MM.1S (cell line): ENCODE measurements at regions not wholly inside any gene's neighbourhood (a gene's known extent, or its start where the extent isn't known, plus 50 kb on each side); places are given as distances from the start of the nearest gene placed in this dataset.

ENCODE experiments used
- DNase-seq: peaks from one replicate; pipeline ENCODE4 v3.0.0-alpha.2; 2015
- H2AFZ ChIP-seq: fragments of 300-600 bp; sonication (generic); 2 replicates; pipeline ENCODE4 v1.6.0; 2016; ENCODE audit warnings: antibody characterized with exemption, low read length
- H3F3A ChIP-seq: fragments of 300-600 bp; sonication (generic); 2 replicates; pipeline ENCODE4 v1.6.1; 2016; ENCODE audit warnings: mild to moderate bottlenecking, antibody characterized with exemption, low read length, moderate library complexity, mixed read lengths; ENCODE audit not compliant: insufficient read depth
- H3K27ac ChIP-seq: fragments of 300-600 bp; sonication (generic); 2 replicates; pipeline ENCODE4 v1.5.1; 2016; ENCODE audit warnings: mild to moderate bottlenecking, low read length
- H3K27me3 ChIP-seq: fragments of 300-600 bp; sonication (generic); replicated peaks from 2 replicates; pipeline ENCODE4 v1.6.0; 2016; ENCODE audit warnings: low read length; ENCODE audit not compliant: insufficient read depth
- H3K36me3 ChIP-seq: fragments of 300-600 bp; sonication (generic); replicated peaks from 2 replicates; pipeline ENCODE4 v1.6.1; 2016; ENCODE audit warnings: mild to moderate bottlenecking, low read length, mixed read lengths; ENCODE audit not compliant: insufficient read depth
- H3K4me1 ChIP-seq: fragments of 300-600 bp; sonication (generic); 2 replicates; pipeline ENCODE4 v1.6.1; 2016; ENCODE audit warnings: low read length, mixed read lengths
- H3K4me2 ChIP-seq: fragments of 300-600 bp; sonication (generic); 2 replicates; pipeline ENCODE4 v1.6.0; 2016; ENCODE audit warnings: low read depth, low read length
- H3K4me3 ChIP-seq: fragments of 300-600 bp; sonication (generic); 2 replicates; pipeline ENCODE4 v1.5.1; 2016; ENCODE audit warnings: low read length, mixed read lengths
- H3K79me2 ChIP-seq: fragments of 300-600 bp; sonication (generic); 2 replicates; pipeline ENCODE4 v1.6.1; 2016; ENCODE audit warnings: mixed run types, low read length, mixed read lengths
- H3K9ac ChIP-seq: fragments of 300-600 bp; sonication (generic); 2 replicates; pipeline ENCODE4 v1.6.1; 2016; ENCODE audit warnings: low read length, mixed read lengths
- H3K9me2 ChIP-seq: fragments of 300-600 bp; sonication (generic); replicated peaks from 2 replicates; pipeline ENCODE4 v1.6.1; 2016; ENCODE audit warnings: mild to moderate bottlenecking, low read length, mixed read lengths; ENCODE audit not compliant: insufficient read depth
- H3K9me3 ChIP-seq: fragments of 300-600 bp; sonication (generic); replicated peaks from 2 replicates; pipeline ENCODE4 v1.6.1; 2016; ENCODE audit warnings: mild to moderate bottlenecking, low read length, mixed read lengths; ENCODE audit not compliant: insufficient read depth
- H4K20me1 ChIP-seq: fragments of 300-600 bp; sonication (generic); 2 replicates; pipeline ENCODE4 v1.6.1; 2016; ENCODE audit warnings: mild to moderate bottlenecking, low read length, moderate library complexity, mixed read lengths; ENCODE audit not compliant: insufficient read depth
- CTCF ChIP-seq: fragments of 300-600 bp; sonication (generic); IDR thresholded peaks from 2 replicates; pipeline ENCODE4 v1.5.1; 2016; ENCODE audit warnings: antibody characterized with exemption, low read length, mixed read lengths
- EZH2 ChIP-seq: fragments of 300-600 bp; sonication (generic); optimal IDR thresholded peaks from 2 replicates; pipeline ENCODE3; 2017; ENCODE audit warnings: low read depth, mild to moderate bottlenecking, antibody characterized with exemption, low read length, mixed read lengths
- EZH2phosphoT487 ChIP-seq: fragments of 300-600 bp; sonication (generic); IDR thresholded peaks from 2 replicates; pipeline ENCODE4 v1.6.1; 2018; ENCODE audit warnings: antibody characterized with exemption, low read length

- Histone ChIP-seq H3K9ac (no peak overlapping the region), H3K4me2 (no peak overlapping the region), H3K27ac (no peak overlapping the region), H3F3A (no peaks in the 10 kb centered on the region), H3K4me1 (no peaks in the 10 kb centered on the region), H4K20me1 (no peaks in the 10 kb centered on the region), H3K4me3 (no peak overlapping the region), H3K27me3 (no peaks in the 10 kb centered on the region), H3K9me2 (no peaks in the 10 kb centered on the region), H2AFZ (no peak overlapping the region), H3K36me3 (no peaks in the 10 kb centered on the region), H3K79me2 (no peaks in the 10 kb centered on the region), H3K9me3 (no peaks in the 10 kb centered on the region)
- DNase-seq, result peak; percentile 21
- peak; percentile 49 for TF ChIP-seq CTCF
- TF ChIP-seq EZH2, result no peak
These were observed 61.6 kb upstream of the DAAM1 start for GRCh38 chr14:59126714-59127436.

- H3K79me2 ChIP-seq, result no peaks in the 10 kb centered on the region
- H3K4me1 ChIP-seq, result no peaks in the 10 kb centered on the region
- TF ChIP-seq EZH2 (no peak), EZH2phosphoT487 (no peak), CTCF (no peak)
- no peaks in the 10 kb centered on the region for H3K27me3 ChIP-seq
- H3K27ac ChIP-seq, result no peak overlapping the region
- H3K4me2 ChIP-seq, result no peak overlapping the region
- DNase-seq, result no peak
- H4K20me1 ChIP-seq, result no peaks in the 10 kb centered on the region
- H3F3A ChIP-seq, result no peaks in the 10 kb centered on the region
- H3K9me2 ChIP-seq, result no peaks in the 10 kb centered on the region
- H3K36me3 ChIP-seq, result no peaks in the 10 kb centered on the region
- H3K9me3 ChIP-seq, result no peaks in the 10 kb centered on the region
- H3K9ac ChIP-seq, result no peak overlapping the region
- H3K4me3 ChIP-seq, result no peak overlapping the region
- no peak overlapping the region for H2AFZ ChIP-seq
These were observed 61.1 kb upstream of the DAAM1 start for GRCh38 chr14:59127437-59127732.

GRCh38 chr14:59130462-59130861, 58.0 kb upstream of the DAAM1 start:
- TF ChIP-seq EZH2phosphoT487 (no peak), CTCF (no peak), EZH2 (no peak)
- Histone ChIP-seq H3K4me3 (no peak overlapping the region), H3F3A (no peaks in the 10 kb centered on the region), H2AFZ (no peak overlapping the region), H3K4me2 (no peak overlapping the region), H3K79me2 (no peaks in the 10 kb centered on the region), H3K9me3 (no peaks in the 10 kb centered on the region), H3K27me3 (no peaks in the 10 kb centered on the region), H3K4me1 (no peaks in the 10 kb centered on the region), H3K9me2 (no peaks in the 10 kb centered on the region), H3K27ac (no peak overlapping the region), H4K20me1 (no peaks in the 10 kb centered on the region), H3K9ac (no peak overlapping the region), H3K36me3 (no peaks in the 10 kb centered on the region)
- no peak for DNase-seq
